HUES6 (cell line): ENCODE measurements at regions not wholly inside any gene's neighbourhood (a gene's known extent, or its start where the extent isn't known, plus 50 kb on each side); places are given as distances from the start of the nearest gene placed in this dataset.

ENCODE experiments used
- H3K27ac ChIP-seq: 2 replicates; pipeline ENCODE4 v1.7.0; 2013; ENCODE audit warnings: low read depth, mild to moderate bottlenecking, low read length, inconsistent platforms
- H3K27me3 ChIP-seq: 2 replicates; pipeline ENCODE4 v1.6.1; 2013; ENCODE audit warnings: low read length; ENCODE audit not compliant: control insufficient read depth, insufficient read depth
- H3K36me3 ChIP-seq: 2 replicates; pipeline ENCODE4 v1.6.1; 2013; ENCODE audit warnings: low read length; ENCODE audit not compliant: control insufficient read depth, insufficient read depth
- H3K4me1 ChIP-seq: 2 replicates; pipeline ENCODE4 v1.6.1; 2013; ENCODE audit warnings: low read length; ENCODE audit not compliant: control insufficient read depth, insufficient read depth
- H3K4me3 ChIP-seq: 2 replicates; pipeline ENCODE4 v1.5.1; 2013; ENCODE audit warnings: low read depth, low read length
- H3K9ac ChIP-seq: one replicate; pipeline ENCODE4 v1.6.1; 2013; ENCODE audit warnings: mild to moderate bottlenecking, low read length
- H3K9me3 ChIP-seq: 2 replicates; pipeline ENCODE4 v1.6.1; 2013; ENCODE audit warnings: low read depth, low read length; ENCODE audit not compliant: control insufficient read depth, insufficient read depth

GRCh38 chr13:76516013-76516412 is 370.2 kb downstream of the KCTD12 start:
- no peak overlapping the region for H3K9ac ChIP-seq
- H3K27me3 ChIP-seq, result no peaks in the 10 kb centered on the region
- no peak overlapping the region for H3K4me3 ChIP-seq
- H3K9me3 ChIP-seq, result no peaks in the 10 kb centered on the region
- peaks cover 9% of the 10 kb centered on the region; the same call in 1 of the 2 replicates for H3K4me1 ChIP-seq
- no peaks in the 10 kb centered on the region for H3K36me3 ChIP-seq
- no peak overlapping the region for H3K27ac ChIP-seq

- H3K27ac ChIP-seq, result no peak overlapping the region
Measured at GRCh38 chr13:76512721-76513145, 373.5 kb downstream of the KCTD12 start.

GRCh38 chr13:76505437-76505836 is 380.8 kb downstream of the KCTD12 start:
- no peak overlapping the region for H3K4me3 ChIP-seq
- H3K36me3 ChIP-seq, result no peaks in the 10 kb centered on the region
- H3K27ac ChIP-seq, result no peak overlapping the region
- no peaks in the 10 kb centered on the region for H3K27me3 ChIP-seq
- no peaks in the 10 kb centered on the region for H3K4me1 ChIP-seq
- no peaks in the 10 kb centered on the region for H3K9me3 ChIP-seq
- no peak overlapping the region for H3K9ac ChIP-seq

More at GRCh38 chr13:76512721-76513145, 373.5 kb downstream of the KCTD12 start:
- Histone ChIP-seq H3K9me3 (no peaks in the 10 kb centered on the region), H3K4me1 (peaks cover 9% of the 10 kb centered on the region; the same call in 1 of the 2 replicates), H3K9ac (no peak overlapping the region), H3K4me3 (no peak overlapping the region), H3K27me3 (no peaks in the 10 kb centered on the region), H3K36me3 (no peaks in the 10 kb centered on the region)

GRCh38 chr13:76503766-76504165 is 382.4 kb downstream of the KCTD12 start:
- no peaks in the 10 kb centered on the region for H3K9me3 ChIP-seq
- no peak overlapping the region for H3K4me3 ChIP-seq
- no peaks in the 10 kb centered on the region for H3K27me3 ChIP-seq
- no peaks in the 10 kb centered on the region for H3K4me1 ChIP-seq
- no peak overlapping the region for H3K27ac ChIP-seq
- no peaks in the 10 kb centered on the region for H3K36me3 ChIP-seq
- H3K9ac ChIP-seq, result no peak overlapping the region

- Histone ChIP-seq H3K4me3 (no peak overlapping the region), H3K36me3 (no peaks in the 10 kb centered on the region), H3K27me3 (no peaks in the 10 kb centered on the region), H3K4me1 (no peaks in the 10 kb centered on the region), H3K27ac (no peak overlapping the region), H3K9ac (no peak overlapping the region), H3K9me3 (no peaks in the 10 kb centered on the region)
Measured at GRCh38 chr13:76503291-76503690, 382.9 kb downstream of the KCTD12 start.

GRCh38 chr13:76500894-76501293 is 385.3 kb downstream of the KCTD12 start:
- Histone ChIP-seq H3K36me3 (no peaks in the 10 kb centered on the region), H3K4me1 (no peaks in the 10 kb centered on the region), H3K27ac (no peak overlapping the region), H3K27me3 (no peaks in the 10 kb centered on the region), H3K9me3 (no peaks in the 10 kb centered on the region), H3K9ac (no peak overlapping the region), H3K4me3 (no peak overlapping the region)

GRCh38 chr13:76499891-76500290 is 386.3 kb downstream of the KCTD12 start:
- no peaks in the 10 kb centered on the region for H3K4me1 ChIP-seq
- no peaks in the 10 kb centered on the region for H3K9me3 ChIP-seq

GRCh38 chr13:76489274-76489673 is 396.9 kb downstream of the KCTD12 start:
- Histone ChIP-seq H3K9ac (no peak overlapping the region), H3K36me3 (no peaks in the 10 kb centered on the region), H3K27me3 (no peaks in the 10 kb centered on the region), H3K27ac (no peak overlapping the region), H3K4me1 (no peaks in the 10 kb centered on the region; the same call in 1 of the 2 replicates), H3K9me3 (no peaks in the 10 kb centered on the region), H3K4me3 (no peak overlapping the region)

More at GRCh38 chr13:76499891-76500290, 386.3 kb downstream of the KCTD12 start:
- Histone ChIP-seq H3K27ac (no peak overlapping the region), H3K9ac (no peak overlapping the region), H3K27me3 (no peaks in the 10 kb centered on the region), H3K36me3 (no peaks in the 10 kb centered on the region), H3K4me3 (no peak overlapping the region)

- H3K4me1 ChIP-seq, result no peaks in the 10 kb centered on the region
- H3K36me3 ChIP-seq, result no peaks in the 10 kb centered on the region
- H3K4me3 ChIP-seq, result no peak overlapping the region
- no peak overlapping the region for H3K27ac ChIP-seq
- H3K9me3 ChIP-seq, result no peaks in the 10 kb centered on the region
- no peak overlapping the region for H3K9ac ChIP-seq
- H3K27me3 ChIP-seq, result no peaks in the 10 kb centered on the region
Measured at GRCh38 chr13:76481738-76482137, 404.5 kb downstream of the KCTD12 start.

- Histone ChIP-seq H3K27ac (no peak overlapping the region), H3K27me3 (no peaks in the 10 kb centered on the region), H3K4me3 (no peak overlapping the region), H3K9ac (no peak overlapping the region), H3K36me3 (no peaks in the 10 kb centered on the region), H3K9me3 (no peaks in the 10 kb centered on the region), H3K4me1 (no peaks in the 10 kb centered on the region)
Measured at GRCh38 chr13:76474966-76475365, 411.2 kb downstream of the KCTD12 start.

GRCh38 chr13:76474356-76474755 is 411.8 kb downstream of the KCTD12 start:
- H3K27me3 ChIP-seq, result no peaks in the 10 kb centered on the region
- no peaks in the 10 kb centered on the region for H3K9me3 ChIP-seq
- H3K4me1 ChIP-seq, result no peaks in the 10 kb centered on the region
- H3K27ac ChIP-seq, result no peak overlapping the region
- H3K4me3 ChIP-seq, result no peak overlapping the region
- no peak overlapping the region for H3K9ac ChIP-seq
- H3K36me3 ChIP-seq, result no peaks in the 10 kb centered on the region
